8988T (cell line): ENCODE measurements at regions not wholly inside any gene's neighbourhood (a gene's known extent, or its start where the extent isn't known, plus 50 kb on each side); places are given as distances from the start of the nearest gene placed in this dataset.
"Not testable (repeated sequence)": the region's sequence is repeated elsewhere in the genome, so short reads cannot be mapped to it uniquely, and the experiment has no call there.

Experiments used
- DNase-seq: peaks from one replicate; pipeline ENCODE4 v3.0.0; 2011

GRCh38 chr1:148385371-148386030 lies 97.6 kb downstream of the PPIAL4G start:
- no peak for DNase-seq

- no peak for DNase-seq
Measured at GRCh38 chr1:148383966-148384365, 99.1 kb downstream of the PPIAL4G start.

GRCh38 chr1:148379697-148380096 lies 103.4 kb downstream of the PPIAL4G start:
- DNase-seq: no peak

- no peak for DNase-seq
Measured at GRCh38 chr1:148379170-148379500, 104.0 kb downstream of the PPIAL4G start.

GRCh38 chr1:148377992-148378391 lies 105.1 kb downstream of the PPIAL4G start:
- DNase-seq: not testable (repeated sequence)

- not testable (repeated sequence) for DNase-seq
Measured at GRCh38 chr1:148377045-148377444, 106.1 kb downstream of the PPIAL4G start.

- no peak for DNase-seq
Measured at GRCh38 chr1:148374101-148374500, 109.0 kb downstream of the PPIAL4G start.

GRCh38 chr1:148373192-148373925 lies 109.7 kb downstream of the PPIAL4G start:
- DNase-seq: no peak

- DNase-seq: no peak
Measured at GRCh38 chr1:148372731-148373130, 110.4 kb downstream of the PPIAL4G start.

GRCh38 chr1:148372051-148372726 lies 110.9 kb downstream of the PPIAL4G start:
- not testable (repeated sequence) for DNase-seq

GRCh38 chr1:148371551-148371994 lies 111.5 kb downstream of the PPIAL4G start:
- DNase-seq: not testable (repeated sequence)

GRCh38 chr1:148370661-148371060 lies 112.4 kb downstream of the PPIAL4G start:
- DNase-seq: not testable (repeated sequence)

- no peak for DNase-seq
Measured at GRCh38 chr1:148367596-148367995, 115.5 kb downstream of the PPIAL4G start.

- not testable (repeated sequence) for DNase-seq
Measured at GRCh38 chr1:148366136-148366753, 116.9 kb downstream of the PPIAL4G start.

- DNase-seq: not testable (repeated sequence)
Measured at GRCh38 chr1:148365151-148365550, 118.0 kb downstream of the PPIAL4G start.

- not testable (repeated sequence) for DNase-seq
Measured at GRCh38 chr1:148363979-148364378, 119.1 kb downstream of the PPIAL4G start.

- no peak for DNase-seq
Measured at GRCh38 chr1:148363439-148363810, 119.7 kb downstream of the PPIAL4G start.

- DNase-seq: peak; percentile 32
Measured at GRCh38 chr1:148362626-148363438, 120.3 kb downstream of the PPIAL4G start.

GRCh38 chr1:148362216-148362611 lies 120.9 kb downstream of the PPIAL4G start:
- DNase-seq: no peak

GRCh38 chr1:148361427-148362215 lies 121.5 kb downstream of the PPIAL4G start:
- not testable (repeated sequence) for DNase-seq

GRCh38 chr1:148357037-148357436 lies 126.1 kb downstream of the PPIAL4G start:
- DNase-seq: no peak

GRCh38 chr1:148355976-148356375 lies 127.1 kb downstream of the PPIAL4G start:
- DNase-seq: no peak
